GM12872 (cell line): ENCODE measurements at regions not wholly inside any gene's neighbourhood (a gene's known extent, or its start where the extent isn't known, plus 50 kb on each side); places are given as distances from the start of the nearest gene placed in this dataset.

Source experiments
- TF ChIP-seq, protein P1 (sequence below): IDR thresholded peaks from 3 replicates; pipeline ENCODE4 v1.5.1; 2011; ENCODE audit warnings: low read depth, mild to moderate bottlenecking, low read length, moderate library complexity; ENCODE audit not compliant: insufficient read depth

DNA sequence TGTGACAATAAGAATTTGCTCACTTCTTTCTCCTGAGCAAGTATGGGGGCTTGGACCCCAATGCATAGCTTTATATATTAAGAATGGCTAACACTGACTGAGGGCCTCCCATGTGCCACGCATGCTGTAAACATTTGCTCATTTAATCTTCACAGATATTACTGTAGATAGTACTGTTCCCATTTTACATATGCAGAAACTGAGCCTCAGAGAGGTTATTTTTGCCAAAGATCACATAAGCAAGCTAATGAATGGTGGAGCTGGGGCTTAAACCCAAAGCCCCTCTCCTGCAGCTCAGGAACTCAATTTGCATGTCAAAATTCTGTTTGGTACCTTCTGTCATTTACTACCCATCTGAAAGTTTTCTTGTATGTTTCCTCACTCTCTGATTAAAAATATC lies 163.5 kb upstream of the NFIA start:
- TF ChIP-seq, protein P1, sequence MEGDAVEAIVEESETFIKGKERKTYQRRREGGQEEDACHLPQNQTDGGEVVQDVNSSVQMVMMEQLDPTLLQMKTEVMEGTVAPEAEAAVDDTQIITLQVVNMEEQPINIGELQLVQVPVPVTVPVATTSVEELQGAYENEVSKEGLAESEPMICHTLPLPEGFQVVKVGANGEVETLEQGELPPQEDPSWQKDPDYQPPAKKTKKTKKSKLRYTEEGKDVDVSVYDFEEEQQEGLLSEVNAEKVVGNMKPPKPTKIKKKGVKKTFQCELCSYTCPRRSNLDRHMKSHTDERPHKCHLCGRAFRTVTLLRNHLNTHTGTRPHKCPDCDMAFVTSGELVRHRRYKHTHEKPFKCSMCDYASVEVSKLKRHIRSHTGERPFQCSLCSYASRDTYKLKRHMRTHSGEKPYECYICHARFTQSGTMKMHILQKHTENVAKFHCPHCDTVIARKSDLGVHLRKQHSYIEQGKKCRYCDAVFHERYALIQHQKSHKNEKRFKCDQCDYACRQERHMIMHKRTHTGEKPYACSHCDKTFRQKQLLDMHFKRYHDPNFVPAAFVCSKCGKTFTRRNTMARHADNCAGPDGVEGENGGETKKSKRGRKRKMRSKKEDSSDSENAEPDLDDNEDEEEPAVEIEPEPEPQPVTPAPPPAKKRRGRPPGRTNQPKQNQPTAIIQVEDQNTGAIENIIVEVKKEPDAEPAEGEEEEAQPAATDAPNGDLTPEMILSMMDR, result no peak

DNA sequence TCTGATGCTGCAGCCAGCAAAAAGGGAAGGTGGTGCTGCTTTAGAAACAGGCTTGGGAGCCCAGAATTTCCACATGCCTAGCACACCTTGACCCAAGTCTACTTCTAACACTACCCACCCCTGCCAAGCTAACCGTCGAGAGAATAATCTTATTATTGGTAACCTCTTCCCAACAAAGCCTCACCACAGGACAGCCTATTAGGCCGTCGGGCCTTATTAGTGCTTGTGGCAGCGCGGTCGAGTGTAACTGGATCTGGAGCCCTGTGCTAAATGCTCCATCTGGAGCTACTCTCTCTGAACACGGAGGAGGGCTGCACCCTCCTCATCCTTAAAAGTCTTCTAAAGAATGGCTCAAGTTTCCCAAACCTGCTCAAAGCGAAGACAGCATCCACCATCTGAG lies 165.5 kb upstream of the NFIA start:
- TF ChIP-seq, protein P1, result no peak

DNA sequence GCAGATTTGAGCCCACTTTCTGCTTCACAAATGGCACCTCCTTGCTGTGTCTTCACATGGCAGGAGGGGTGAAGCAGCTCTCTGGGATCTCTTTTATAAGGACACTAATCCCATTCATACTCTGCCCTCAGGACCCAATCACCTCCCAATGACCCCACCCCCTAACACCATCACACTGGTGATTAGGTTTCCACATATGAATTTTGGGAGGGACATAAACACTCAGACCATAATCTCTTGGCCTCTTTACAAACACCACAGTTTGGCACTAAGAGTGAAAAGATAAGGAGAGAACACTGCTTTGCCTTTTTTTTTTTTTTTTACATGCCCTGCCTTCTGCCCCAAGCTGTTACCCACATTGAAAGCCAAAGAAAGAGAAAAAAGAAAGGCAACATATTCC lies 166.2 kb upstream of the NFIA start:
- TF ChIP-seq, protein P1, result no peak

DNA sequence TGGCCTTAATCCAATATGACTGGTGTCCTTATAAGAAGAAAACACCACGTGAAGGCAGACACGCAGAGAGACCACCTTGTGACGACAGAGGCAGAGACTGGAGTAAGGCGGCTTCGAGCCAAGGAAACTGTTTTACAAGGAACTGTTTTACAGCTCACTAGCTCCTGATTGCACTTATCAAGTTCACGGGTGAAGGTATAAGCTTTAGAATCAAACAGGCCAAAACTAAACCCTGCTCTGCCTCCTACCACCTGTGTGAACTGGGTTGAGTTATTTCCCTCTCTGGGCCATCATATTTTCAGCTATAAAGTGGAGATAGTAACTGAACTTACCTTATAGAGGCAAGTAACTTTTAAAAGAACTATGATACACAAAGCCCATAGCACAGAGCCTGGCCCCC lies 166.9 kb upstream of the NFIA start:
- TF ChIP-seq, protein P1, result no peak

DNA sequence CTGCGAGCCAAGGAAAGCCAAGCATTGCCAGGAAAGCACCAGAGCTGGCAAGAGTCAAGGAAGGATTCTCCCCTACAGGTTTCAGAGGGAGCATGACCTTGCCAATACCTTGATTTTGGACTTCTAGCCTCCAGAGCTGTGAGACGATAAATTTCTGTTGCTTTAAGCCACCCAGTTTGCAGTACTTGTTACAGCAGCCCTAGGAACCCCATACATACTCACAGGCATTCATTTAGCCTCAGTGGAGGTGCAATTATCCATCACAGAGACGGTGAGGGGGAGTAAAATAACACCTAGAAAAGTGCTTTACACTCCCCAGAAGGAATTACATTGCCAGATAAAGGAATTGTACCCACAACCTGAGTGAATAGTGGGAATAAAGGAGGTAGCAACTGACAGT lies 167.4 kb upstream of the NFIA start:
- TF ChIP-seq, protein P1, result no peak

DNA sequence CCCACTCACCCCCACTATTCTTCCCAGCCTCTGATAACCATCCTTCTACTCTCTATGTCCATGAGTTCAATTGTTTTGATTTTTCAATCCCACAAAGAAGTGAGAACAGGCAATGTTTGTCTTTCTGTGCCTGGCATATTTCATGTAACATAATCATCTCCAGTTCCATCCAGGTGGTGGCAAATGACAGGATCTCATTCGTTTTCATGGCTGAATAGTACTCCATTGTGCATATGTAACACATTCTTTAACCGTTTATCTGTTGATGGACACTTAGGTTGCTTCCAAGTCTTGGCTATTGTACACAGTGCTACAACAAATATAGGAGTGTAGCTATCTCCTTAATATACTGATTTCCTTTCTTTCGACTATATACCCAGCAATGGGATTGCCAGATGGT lies 169.3 kb upstream of the NFIA start:
- TF ChIP-seq, protein P1, result no peak

DNA sequence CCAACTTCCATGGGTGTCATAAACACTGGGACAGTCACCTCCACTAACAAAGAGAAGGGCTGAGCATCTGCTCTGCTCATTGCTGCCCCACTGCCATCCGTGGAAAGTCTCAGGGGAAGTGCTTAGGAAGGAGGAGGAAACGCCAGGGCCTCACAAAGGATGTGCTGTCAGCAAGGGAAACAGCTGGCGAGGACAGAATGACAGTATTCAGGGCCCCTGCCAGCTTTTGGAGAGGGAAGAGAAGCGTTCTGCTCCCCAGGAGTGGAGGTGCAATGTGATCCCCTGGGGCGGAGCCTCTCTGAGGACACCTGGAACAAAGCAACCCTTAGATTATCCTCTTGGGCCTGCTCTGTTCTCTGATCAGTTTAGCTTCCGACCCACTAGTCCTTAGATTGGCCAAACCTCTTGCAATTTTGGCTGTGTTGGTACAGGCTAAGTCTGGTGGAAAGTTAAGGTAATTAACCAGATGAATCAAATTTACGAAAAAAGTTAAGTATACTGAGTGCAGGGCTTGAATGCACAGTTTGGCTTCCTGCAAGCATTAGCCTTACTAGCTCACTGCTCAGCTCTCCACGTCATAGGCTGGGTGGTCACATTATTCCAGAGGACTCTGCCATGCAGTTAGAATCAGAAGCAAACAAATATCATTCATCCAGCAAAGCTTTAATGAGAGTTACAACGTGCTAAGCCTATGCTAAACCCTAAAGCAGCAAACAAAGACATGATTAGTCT lies 170.2 kb upstream of the NFIA start:
- TF ChIP-seq, protein P1, result no peak

DNA sequence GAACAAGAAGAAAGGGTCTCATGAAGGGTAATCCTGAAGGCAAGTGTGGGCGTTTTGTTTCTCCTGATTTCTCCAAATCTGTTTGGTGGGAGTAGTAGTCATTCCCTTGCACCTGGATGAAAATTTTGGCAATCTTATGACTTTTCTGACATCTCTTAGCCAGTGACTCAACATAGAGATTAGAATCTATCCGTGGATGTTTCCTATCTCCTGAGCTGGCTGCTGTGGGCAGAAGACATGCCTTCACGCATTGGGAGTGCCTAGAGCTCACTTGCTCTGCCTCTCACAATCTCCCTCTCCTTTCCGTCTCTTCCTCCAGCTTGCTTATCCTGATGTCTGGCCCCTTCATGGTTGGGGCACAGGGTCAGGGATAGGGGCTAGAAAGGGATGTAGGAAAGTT lies 174.2 kb upstream of the NFIA start:
- TF ChIP-seq, protein P1, result no peak
